HTR-8/SVneo (cell line): ENCODE measurements at regions not wholly inside any gene's neighbourhood (a gene's known extent, or its start where the extent isn't known, plus 50 kb on each side); places are given as distances from the start of the nearest gene placed in this dataset.

Source experiments
- DNase-seq: peaks from one replicate; pipeline ENCODE4 v3.0.0; 2011; ENCODE audit warnings: low spot score, mixed read lengths; ENCODE audit not compliant: insufficient read length
- FAIRE-seq: peaks from 2 replicates; lab custom pipeline; 2011; peaks lifted over from hg19 to GRCh38; lab: Jason Lieb, UNC

- FAIRE-seq (no peak), DNase-seq (no peak)
Observed at GRCh38 chr3:16834214-16834613, 50.5 kb upstream of the PLCL2 start.

GRCh38 chr3:16834753-16835152, 50.0 kb upstream of the PLCL2 start:
- FAIRE-seq (no peak), DNase-seq (no peak)
